ENCODE measurements at regions not wholly inside any gene's neighbourhood (a gene's known extent, or its start where the extent isn't known, plus 50 kb on each side); places are given as distances from the start of the nearest gene placed in this dataset.
"Not testable (repeated sequence)": the region's sequence is repeated elsewhere in the genome, so short reads cannot be mapped to it uniquely, and the experiment has no call there.

GRCh38 chr4:13988353-13989305 lies 361.1 kb upstream of the BOD1L1 start:
- no peak for DNase-seq

GRCh38 chr4:13989501-13989900 lies 362.0 kb upstream of the BOD1L1 start:
- DNase-seq, result no peak

GRCh38 chr4:13990596-13991589 lies 363.4 kb upstream of the BOD1L1 start:
- no peak for DNase-seq

GRCh38 chr4:13992041-13992440 lies 364.5 kb upstream of the BOD1L1 start:
- no peak for DNase-seq

- DNase-seq, result no peak
These were observed 365.5 kb upstream of the BOD1L1 start for GRCh38 chr4:13992975-13993520.

GRCh38 chr4:13994016-13994415 lies 366.5 kb upstream of the BOD1L1 start:
- no peak for DNase-seq

GRCh38 chr4:13998850-13999445 lies 371.4 kb upstream of the BOD1L1 start:
- DNase-seq, result no peak

- DNase-seq, result no peak
These were observed 372.7 kb upstream of the BOD1L1 start for GRCh38 chr4:14000091-14000814.

GRCh38 chr4:14002331-14002730 lies 374.8 kb upstream of the BOD1L1 start:
- DNase-seq, result not testable (repeated sequence)

- no peak for DNase-seq
These were observed 381.0 kb upstream of the BOD1L1 start for GRCh38 chr4:14008494-14008893.

- DNase-seq, result no peak
These were observed 390.8 kb upstream of the BOD1L1 start for GRCh38 chr4:14018191-14018853.

GRCh38 chr4:14022456-14022855 lies 394.9 kb upstream of the BOD1L1 start:
- DNase-seq, result no peak

GRCh38 chr4:14023036-14023435 lies 395.5 kb upstream of the BOD1L1 start:
- no peak for DNase-seq

GRCh38 chr4:14023896-14024295 lies 396.4 kb upstream of the BOD1L1 start:
- DNase-seq, result no peak

GRCh38 chr4:14025111-14025510 lies 397.6 kb upstream of the BOD1L1 start:
- no peak for DNase-seq

- DNase-seq, result no peak
These were observed 398.4 kb upstream of the BOD1L1 start for GRCh38 chr4:14025891-14026290.

- DNase-seq, result peak; percentile 3
These were observed 401.3 kb upstream of the BOD1L1 start for GRCh38 chr4:14028862-14029261.

- DNase-seq, result no peak
These were observed 407.6 kb upstream of the BOD1L1 start for GRCh38 chr4:14035076-14035475.

- DNase-seq, result no peak
These were observed 415.7 kb upstream of the BOD1L1 start for GRCh38 chr4:14043203-14043602.

- no peak for DNase-seq
These were observed 419.1 kb upstream of the BOD1L1 start for GRCh38 chr4:14046642-14047041.

- no peak for DNase-seq
These were observed 420.3 kb upstream of the BOD1L1 start for GRCh38 chr4:14047840-14048239.

Data from tongue (tissue), 1 donor.